ENCODE measurements at regions not wholly inside any gene's neighbourhood (a gene's known extent, or its start where the extent isn't known, plus 50 kb on each side); places are given as distances from the start of the nearest gene placed in this dataset.

DNA sequence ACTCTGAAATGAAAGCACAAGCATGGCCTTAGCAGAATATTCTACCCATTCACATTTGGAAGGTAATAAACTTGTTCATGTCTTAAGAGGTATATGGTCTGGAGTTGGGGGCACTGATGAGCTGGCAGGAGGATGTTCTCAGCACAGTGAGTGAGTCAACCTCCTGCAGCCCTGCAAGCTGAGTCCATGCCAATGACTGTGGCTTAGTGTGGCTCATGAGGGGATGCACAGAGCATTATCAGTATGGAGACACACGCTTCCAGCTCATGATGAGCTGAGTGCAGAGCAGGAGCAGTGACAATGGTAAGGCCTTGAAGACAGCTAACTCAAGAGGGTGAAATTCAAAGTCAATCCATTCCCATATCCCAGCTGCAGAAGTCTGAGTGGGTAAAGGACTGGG, 102.3 kb downstream of the TNFSF18 start:
- TF ChIP-seq, protein P1, sequence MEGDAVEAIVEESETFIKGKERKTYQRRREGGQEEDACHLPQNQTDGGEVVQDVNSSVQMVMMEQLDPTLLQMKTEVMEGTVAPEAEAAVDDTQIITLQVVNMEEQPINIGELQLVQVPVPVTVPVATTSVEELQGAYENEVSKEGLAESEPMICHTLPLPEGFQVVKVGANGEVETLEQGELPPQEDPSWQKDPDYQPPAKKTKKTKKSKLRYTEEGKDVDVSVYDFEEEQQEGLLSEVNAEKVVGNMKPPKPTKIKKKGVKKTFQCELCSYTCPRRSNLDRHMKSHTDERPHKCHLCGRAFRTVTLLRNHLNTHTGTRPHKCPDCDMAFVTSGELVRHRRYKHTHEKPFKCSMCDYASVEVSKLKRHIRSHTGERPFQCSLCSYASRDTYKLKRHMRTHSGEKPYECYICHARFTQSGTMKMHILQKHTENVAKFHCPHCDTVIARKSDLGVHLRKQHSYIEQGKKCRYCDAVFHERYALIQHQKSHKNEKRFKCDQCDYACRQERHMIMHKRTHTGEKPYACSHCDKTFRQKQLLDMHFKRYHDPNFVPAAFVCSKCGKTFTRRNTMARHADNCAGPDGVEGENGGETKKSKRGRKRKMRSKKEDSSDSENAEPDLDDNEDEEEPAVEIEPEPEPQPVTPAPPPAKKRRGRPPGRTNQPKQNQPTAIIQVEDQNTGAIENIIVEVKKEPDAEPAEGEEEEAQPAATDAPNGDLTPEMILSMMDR (IDR thresholded peaks at IDR 0.05; ENCODE audit: low read length): no peak
- no peak for TF ChIP-seq EZH2phosphoT487 (IDR thresholded peaks at IDR 0.05; ENCODE audit: low read length)

All from MM.1S (cell line).